Ascending aorta (tissue), 2 donors: ENCODE measurements at regions not wholly inside any gene's neighbourhood (a gene's known extent, or its start where the extent isn't known, plus 50 kb on each side); places are given as distances from the start of the nearest gene placed in this dataset.

ENCODE experiments used
- DNase-seq, 2 donors: peaks; one replicate each; pipeline ENCODE4 v3.0.0-alpha.2; 2019; ENCODE audit warnings: low spot score in 2 of 2
- H3K27ac ChIP-seq, 2 donors: fragments of 200-600 bp; sonication (generic); one replicate each; pipeline ENCODE4 v1.5.1; 2016 to 2017; ENCODE audit warnings: mild to moderate bottlenecking in 1 of 2
- H3K27me3 ChIP-seq: fragments of 200-600 bp; sonication (generic); one replicate; pipeline ENCODE4 v1.5.1; 2017
- H3K36me3 ChIP-seq, 2 donors: fragments of 200-600 bp; sonication (generic); one replicate each; pipeline ENCODE4 v1.5.1; 2016
- H3K4me1 ChIP-seq, 2 donors: fragments of 200-600 bp; sonication (generic); one replicate each; pipeline ENCODE4 v1.5.1; 2016 to 2017; ENCODE audit warnings: mild to moderate bottlenecking in 1 of 2
- H3K4me3 ChIP-seq, 2 donors: fragments of 200-600 bp; sonication (generic); one replicate each; pipeline ENCODE4 v1.5.1; 2016 to 2017; ENCODE audit warnings: mild to moderate bottlenecking in 1 of 2
- H3K9me3 ChIP-seq, 2 donors: fragments of 200-600 bp; sonication (generic); one replicate each; pipeline ENCODE4 v1.5.1; 2016
- intact Hi-C: fragments of 100-400 bp; cut with DNase I; formaldehyde crosslinking; loops from one replicate; pipeline ENCODE4 v1.15.1; 2023
- TF ChIP-seq, protein P1 (sequence below), 3 experiments: fragments of 200-600 bp in 2 of 3; fragments of 450-650 bp in 1 of 3; sonication (generic) in 2 of 3; IDR thresholded peaks; one replicate each; pipeline ENCODE4 v1.5.1; 2016 to 2019; ENCODE audit warnings: antibody characterized with exemption in 3 of 3, mild to moderate bottlenecking in 1 of 3, moderate library complexity in 1 of 3

DNA sequence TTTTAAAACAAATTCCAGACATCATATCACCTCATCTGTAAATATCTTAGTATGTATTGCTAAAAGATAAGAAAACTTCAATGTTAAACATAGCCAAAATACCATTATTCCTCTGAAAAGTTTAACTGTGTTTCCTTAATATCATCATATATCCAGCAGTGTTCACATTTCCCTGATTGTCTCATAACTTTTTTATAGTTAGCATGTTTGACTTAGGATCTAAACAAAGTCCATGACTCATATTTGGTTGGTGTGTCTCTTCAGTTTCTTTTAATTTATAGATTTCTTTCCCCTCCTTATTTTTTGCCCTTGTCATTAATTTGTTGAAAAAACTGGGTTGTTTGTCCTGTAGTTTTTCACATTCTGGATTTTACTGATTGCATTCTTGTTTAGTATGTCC lies 163.0 kb downstream of the RPS12 start:
- TF ChIP-seq, protein P1, sequence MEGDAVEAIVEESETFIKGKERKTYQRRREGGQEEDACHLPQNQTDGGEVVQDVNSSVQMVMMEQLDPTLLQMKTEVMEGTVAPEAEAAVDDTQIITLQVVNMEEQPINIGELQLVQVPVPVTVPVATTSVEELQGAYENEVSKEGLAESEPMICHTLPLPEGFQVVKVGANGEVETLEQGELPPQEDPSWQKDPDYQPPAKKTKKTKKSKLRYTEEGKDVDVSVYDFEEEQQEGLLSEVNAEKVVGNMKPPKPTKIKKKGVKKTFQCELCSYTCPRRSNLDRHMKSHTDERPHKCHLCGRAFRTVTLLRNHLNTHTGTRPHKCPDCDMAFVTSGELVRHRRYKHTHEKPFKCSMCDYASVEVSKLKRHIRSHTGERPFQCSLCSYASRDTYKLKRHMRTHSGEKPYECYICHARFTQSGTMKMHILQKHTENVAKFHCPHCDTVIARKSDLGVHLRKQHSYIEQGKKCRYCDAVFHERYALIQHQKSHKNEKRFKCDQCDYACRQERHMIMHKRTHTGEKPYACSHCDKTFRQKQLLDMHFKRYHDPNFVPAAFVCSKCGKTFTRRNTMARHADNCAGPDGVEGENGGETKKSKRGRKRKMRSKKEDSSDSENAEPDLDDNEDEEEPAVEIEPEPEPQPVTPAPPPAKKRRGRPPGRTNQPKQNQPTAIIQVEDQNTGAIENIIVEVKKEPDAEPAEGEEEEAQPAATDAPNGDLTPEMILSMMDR (IDR thresholded peaks at IDR 0.05): no peak
- H3K27me3 ChIP-seq: no peaks in the 10 kb centered on the region
- intact Hi-C loops: no loop called here

DNA sequence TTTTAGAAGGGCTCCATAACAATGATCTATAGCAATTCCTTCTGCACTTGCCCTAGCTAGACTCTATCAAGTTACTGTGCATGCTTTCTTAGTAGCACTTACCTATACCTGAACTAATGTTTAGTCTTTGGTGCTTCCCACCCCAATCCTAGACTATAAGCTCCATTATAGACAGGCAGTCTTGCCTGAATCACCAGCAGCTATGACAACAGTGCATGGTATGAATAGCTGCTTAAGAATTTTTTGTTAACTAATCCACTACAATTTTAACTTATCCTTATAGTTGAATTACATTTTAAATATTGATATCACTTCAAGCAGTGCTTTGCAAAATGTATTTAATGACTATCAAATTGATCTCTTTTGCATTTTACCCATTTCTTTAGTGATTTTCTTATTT lies 164.3 kb downstream of the RPS12 start:
- H3K27ac ChIP-seq: no peak overlapping the region
- TF ChIP-seq, protein P1 (IDR thresholded peaks at IDR 0.05): no peak
- H3K4me1 ChIP-seq: no peaks in the 10 kb centered on the region
- no peaks in the 10 kb centered on the region for H3K9me3 ChIP-seq
- no peaks in the 10 kb centered on the region for H3K36me3 ChIP-seq
- intact Hi-C loops: no loop called here
- no peak overlapping the region for H3K4me3 ChIP-seq
- no peaks in the 10 kb centered on the region for H3K27me3 ChIP-seq
- DNase-seq: no peak

More for the DNA sequence above, 163.0 kb downstream of the RPS12 start:
- no peak for DNase-seq
- no peaks in the 10 kb centered on the region for H3K36me3 ChIP-seq
- H3K4me3 ChIP-seq: no peak overlapping the region
- H3K27ac ChIP-seq: no peak overlapping the region
- no peaks in the 10 kb centered on the region for H3K4me1 ChIP-seq
- H3K9me3 ChIP-seq: no peaks in the 10 kb centered on the region

DNA sequence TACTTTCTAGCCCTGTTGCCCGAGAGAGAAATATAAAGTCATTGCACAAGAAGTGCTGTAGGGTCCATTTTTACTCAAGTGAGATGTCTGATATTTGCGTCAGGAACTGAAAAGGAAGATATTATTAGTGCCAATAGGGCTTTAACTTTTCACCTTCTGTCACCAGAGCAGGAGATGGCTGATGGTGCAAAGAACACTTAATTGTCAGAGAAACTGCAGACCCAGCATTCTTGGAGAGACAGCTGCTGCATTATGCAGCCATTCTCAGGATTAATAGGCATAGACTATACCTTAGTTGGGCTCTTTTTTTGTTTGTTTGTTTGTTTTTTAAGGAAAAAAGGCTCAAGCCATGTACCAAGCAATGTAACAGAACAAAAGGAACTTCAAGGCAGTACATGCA lies 179.4 kb downstream of the RPS12 start:
- Histone ChIP-seq H3K4me1 (no peaks in the 10 kb centered on the region), H3K36me3 (no peaks in the 10 kb centered on the region), H3K9me3 (no peaks in the 10 kb centered on the region), H3K4me3 (no peak overlapping the region), H3K27ac (no peak overlapping the region), H3K27me3 (no peaks in the 10 kb centered on the region)
- intact Hi-C loops: no loop called here
- no peak for DNase-seq
- TF ChIP-seq, protein P1 (IDR thresholded peaks at IDR 0.05): no peak

DNA sequence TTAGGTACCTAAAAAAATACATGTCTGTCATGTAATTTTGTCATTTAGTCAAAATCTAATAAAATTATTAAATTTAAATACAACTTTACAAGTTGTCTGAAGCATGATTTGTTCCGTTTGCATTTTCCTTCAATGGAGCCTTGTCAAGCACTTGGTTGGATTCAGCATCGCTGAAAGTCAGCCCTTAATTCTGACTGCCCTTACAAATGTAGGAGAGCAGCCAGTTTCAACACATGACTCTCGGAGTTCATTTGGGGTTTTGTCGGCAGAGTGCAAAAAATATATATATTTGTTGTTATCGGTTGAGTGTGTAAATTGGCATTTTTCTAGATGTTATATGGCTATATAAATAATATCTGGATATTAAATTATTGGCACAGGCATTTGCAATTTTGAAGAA lies 180.6 kb downstream of the RPS12 start:
- intact Hi-C loops: no loop called here
- no peak overlapping the region for H3K4me3 ChIP-seq
- H3K27me3 ChIP-seq: no peaks in the 10 kb centered on the region
- H3K27ac ChIP-seq: no peak overlapping the region
- no peaks in the 10 kb centered on the region for H3K36me3 ChIP-seq
- H3K9me3 ChIP-seq: no peaks in the 10 kb centered on the region
- no peak for DNase-seq
- H3K4me1 ChIP-seq: no peaks in the 10 kb centered on the region
- TF ChIP-seq, protein P1 (IDR thresholded peaks at IDR 0.05): no peak

DNA sequence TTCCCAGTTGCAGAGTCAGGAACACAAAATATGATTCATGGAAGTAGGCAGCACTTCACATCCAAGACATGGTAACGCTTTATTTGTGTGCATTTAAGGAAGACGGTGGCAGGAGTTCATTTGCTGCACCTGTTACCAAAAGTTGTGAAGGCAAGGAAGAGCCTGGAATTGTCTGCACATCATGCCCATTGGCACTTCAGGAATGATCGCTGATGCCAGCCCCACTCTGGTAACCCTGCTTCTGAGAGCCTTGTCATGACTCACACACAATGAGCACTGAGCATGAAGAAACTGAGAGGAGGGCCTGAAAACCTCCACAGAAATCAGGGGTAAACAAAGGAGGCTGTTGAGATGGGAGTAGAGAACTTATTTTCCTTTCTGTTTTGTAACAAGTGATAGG lies 181.1 kb downstream of the RPS12 start:
- Histone ChIP-seq H3K4me1 (no peaks in the 10 kb centered on the region), H3K27me3 (no peaks in the 10 kb centered on the region), H3K9me3 (no peaks in the 10 kb centered on the region), H3K4me3 (no peak overlapping the region), H3K27ac (no peak overlapping the region), H3K36me3 (no peaks in the 10 kb centered on the region)
- intact Hi-C loops: no loop called here
- no peak for DNase-seq
- TF ChIP-seq, protein P1 (IDR thresholded peaks at IDR 0.05): no peak

DNA sequence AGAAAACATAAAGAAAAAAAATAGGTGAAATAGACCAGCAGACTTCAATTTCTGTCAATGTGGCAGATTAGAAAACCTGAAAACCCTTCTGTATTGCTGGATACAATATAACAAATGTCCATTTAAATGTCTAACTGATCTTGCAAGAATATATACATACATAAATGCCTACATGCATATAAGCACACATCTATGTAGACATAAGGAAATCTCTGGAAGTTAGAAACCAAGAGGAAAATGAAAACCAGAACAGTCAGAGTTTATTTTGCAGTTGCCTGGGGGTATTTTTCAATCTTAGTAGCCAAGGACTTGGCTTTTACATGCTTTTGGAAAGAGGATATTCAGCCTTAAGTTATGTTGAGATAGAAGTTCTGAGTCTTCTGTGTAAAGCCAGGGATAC lies 184.0 kb downstream of the RPS12 start:
- Histone ChIP-seq H3K36me3 (no peaks in the 10 kb centered on the region), H3K9me3 (no peaks in the 10 kb centered on the region), H3K4me1 (no peaks in the 10 kb centered on the region), H3K27me3 (no peaks in the 10 kb centered on the region), H3K4me3 (no peak overlapping the region), H3K27ac (no peak overlapping the region)
- intact Hi-C loops: no loop called here
- TF ChIP-seq, protein P1 (IDR thresholded peaks at IDR 0.05): no peak
- DNase-seq: no peak
